Mucosa of descending colon (tissue), 3 donors: ENCODE measurements at regions not wholly inside any gene's neighbourhood (a gene's known extent, or its start where the extent isn't known, plus 50 kb on each side); places are given as distances from the start of the nearest gene placed in this dataset.

Experiments
- ATAC-seq: fragments of 200-7000 bp; cut with Tn5 transposase; one replicate; pipeline ENCODE4 v1.9.1; 2020; ENCODE audit warnings: mild to moderate bottlenecking, moderate library complexity
- DNase-seq, 3 donors: peaks; one replicate each; pipeline ENCODE4 v3.0.0-alpha.2; 2020
- H3K36me3 ChIP-seq: fragments of 200-600 bp; one replicate; pipeline ENCODE4 v1.8.0; 2021; ENCODE audit warnings: low read depth, mild to moderate bottlenecking
- H3K4me1 ChIP-seq: fragments of 200-600 bp; one replicate; pipeline ENCODE4 v1.8.0; 2021; ENCODE audit warnings: low read depth, mild to moderate bottlenecking
- H3K4me3 ChIP-seq: fragments of 200-600 bp; one replicate; pipeline ENCODE4 v1.8.0; 2021; ENCODE audit warnings: mild to moderate bottlenecking
- H3K9me3 ChIP-seq: fragments of 200-600 bp; one replicate; pipeline ENCODE4 v1.8.0; 2021; ENCODE audit warnings: mild to moderate bottlenecking
- intact Hi-C, 2 donors: fragments of 100-400 bp; cut with DNase I in 1 of 2; cut with micrococcal nuclease in 1 of 2; formaldehyde crosslinking; loops; one replicate each; pipeline versions ENCODE4 v1.11.0 to v1.11.1; 2022; cut with DNase I, micrococcal nuclease
- TF ChIP-seq, protein P1 (sequence below): fragments of 200-600 bp; IDR thresholded peaks from one replicate; pipeline ENCODE4 v1.8.0; 2022; ENCODE audit warnings: antibody characterized with exemption, mild to moderate bottlenecking
- donor health status: DM: no; HTN: no; CAD: no; lungs with moderate emphysema.
- donor health status: DM: no; HTN: no; CAD: no.
- donor health status: DM: no; HTN: yes; CAD: no.

DNA sequence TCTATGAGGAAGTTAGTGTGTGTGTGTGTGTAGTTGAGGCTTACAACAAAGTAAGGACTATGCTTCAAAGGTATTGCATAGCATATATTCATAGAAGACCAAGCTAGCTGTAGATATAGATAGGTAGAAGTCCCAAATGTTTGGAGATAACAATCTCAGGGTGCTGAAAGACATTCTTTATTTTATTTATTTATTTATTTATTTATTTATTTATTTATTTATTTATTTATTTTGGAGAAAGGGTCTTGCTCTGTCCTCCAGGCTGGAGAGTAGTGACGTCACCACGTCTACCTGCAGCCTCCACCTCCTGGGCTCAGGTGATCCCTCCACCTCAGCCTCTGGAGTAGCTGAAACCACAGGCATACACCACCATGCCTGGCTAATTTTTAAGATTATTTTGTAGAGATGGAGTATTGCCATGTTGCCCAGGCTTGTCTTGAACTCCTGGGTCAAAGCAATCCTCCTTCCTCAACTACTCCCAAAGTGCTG, 284.6 kb upstream of the KIF2B start:
- Histone ChIP-seq H3K4me3 (no peak overlapping the region), H3K4me1 (no peaks in the 10 kb centered on the region), H3K9me3 (peaks cover 2% of the 10 kb centered on the region), H3K36me3 (no peaks in the 10 kb centered on the region)
- ATAC-seq (no peak), DNase-seq (no peak)
- intact Hi-C loops: no loop called here
- TF ChIP-seq, protein P1, sequence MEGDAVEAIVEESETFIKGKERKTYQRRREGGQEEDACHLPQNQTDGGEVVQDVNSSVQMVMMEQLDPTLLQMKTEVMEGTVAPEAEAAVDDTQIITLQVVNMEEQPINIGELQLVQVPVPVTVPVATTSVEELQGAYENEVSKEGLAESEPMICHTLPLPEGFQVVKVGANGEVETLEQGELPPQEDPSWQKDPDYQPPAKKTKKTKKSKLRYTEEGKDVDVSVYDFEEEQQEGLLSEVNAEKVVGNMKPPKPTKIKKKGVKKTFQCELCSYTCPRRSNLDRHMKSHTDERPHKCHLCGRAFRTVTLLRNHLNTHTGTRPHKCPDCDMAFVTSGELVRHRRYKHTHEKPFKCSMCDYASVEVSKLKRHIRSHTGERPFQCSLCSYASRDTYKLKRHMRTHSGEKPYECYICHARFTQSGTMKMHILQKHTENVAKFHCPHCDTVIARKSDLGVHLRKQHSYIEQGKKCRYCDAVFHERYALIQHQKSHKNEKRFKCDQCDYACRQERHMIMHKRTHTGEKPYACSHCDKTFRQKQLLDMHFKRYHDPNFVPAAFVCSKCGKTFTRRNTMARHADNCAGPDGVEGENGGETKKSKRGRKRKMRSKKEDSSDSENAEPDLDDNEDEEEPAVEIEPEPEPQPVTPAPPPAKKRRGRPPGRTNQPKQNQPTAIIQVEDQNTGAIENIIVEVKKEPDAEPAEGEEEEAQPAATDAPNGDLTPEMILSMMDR: no peak

DNA sequence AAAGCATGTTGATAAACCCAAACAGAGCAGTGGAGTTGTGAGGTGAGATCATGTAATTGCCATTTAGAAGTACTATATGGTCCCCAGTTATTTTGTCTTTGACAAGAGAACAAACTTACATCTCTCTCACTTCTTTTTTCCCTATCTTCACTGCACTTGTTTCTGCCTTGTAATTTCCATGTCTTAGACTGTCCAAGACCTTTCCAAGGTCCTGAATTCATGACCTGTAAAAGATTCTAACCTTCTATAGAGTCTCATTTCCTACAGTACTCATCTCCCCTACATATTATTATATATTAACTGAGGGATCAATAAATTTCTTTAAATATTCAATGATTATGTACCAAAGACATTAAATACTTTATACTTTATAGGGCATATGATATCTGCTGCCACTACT, 295.3 kb upstream of the KIF2B start:
- intact Hi-C loops: no loop called here
- Histone ChIP-seq H3K4me1 (no peaks in the 10 kb centered on the region), H3K36me3 (no peaks in the 10 kb centered on the region), H3K9me3 (peaks cover 11% of the 10 kb centered on the region), H3K4me3 (no peak overlapping the region)
- TF ChIP-seq, protein P1: no peak
- ATAC-seq: no peak
- DNase-seq: no peak

DNA sequence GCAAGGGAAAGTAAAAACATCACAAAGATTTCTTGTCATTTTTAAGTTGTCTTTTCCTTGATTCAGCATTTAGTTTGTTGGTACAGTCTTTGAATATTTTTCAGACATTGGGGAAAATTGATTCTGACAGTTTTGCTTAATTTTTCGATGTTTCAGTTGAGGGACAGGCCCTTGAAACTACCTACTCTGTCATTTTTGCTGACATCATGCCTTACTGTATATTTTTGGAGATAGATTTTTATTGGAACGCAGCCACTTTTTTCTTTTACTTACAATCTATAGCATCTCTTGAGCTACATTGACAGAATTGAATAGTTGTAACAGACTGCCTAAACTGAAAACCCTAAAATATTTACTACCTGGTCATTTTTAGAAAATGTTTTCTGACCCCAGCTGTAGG, 297.1 kb upstream of the KIF2B start:
- DNase-seq: no peak
- H3K4me3 ChIP-seq: no peak overlapping the region
- H3K4me1 ChIP-seq: no peaks in the 10 kb centered on the region
- H3K9me3 ChIP-seq: peaks cover 16% of the 10 kb centered on the region
- intact Hi-C loops: no loop called here
- TF ChIP-seq, protein P1: no peak
- H3K36me3 ChIP-seq: no peaks in the 10 kb centered on the region
- no peak for ATAC-seq

DNA sequence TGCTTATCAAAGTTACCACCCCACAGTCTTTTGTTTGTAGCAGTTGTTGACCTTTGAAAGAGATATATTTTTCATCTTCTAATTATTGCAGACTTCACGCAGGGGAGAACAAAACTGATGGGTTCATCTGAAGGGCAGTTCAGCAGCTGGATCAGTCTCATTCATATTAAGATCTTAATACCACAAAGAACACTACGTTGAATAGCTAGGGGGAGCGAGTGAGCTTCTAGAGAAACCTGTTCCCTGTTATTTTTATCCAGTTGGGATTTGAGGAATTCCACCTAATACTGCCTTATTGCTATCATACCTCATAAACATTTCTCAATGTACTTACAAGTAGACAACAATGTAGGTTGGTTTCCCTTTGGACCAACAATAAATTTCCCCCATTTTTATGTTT, 306.1 kb upstream of the KIF2B start:
- H3K4me3 ChIP-seq: no peak overlapping the region
- intact Hi-C loops: no loop called here

DNA sequence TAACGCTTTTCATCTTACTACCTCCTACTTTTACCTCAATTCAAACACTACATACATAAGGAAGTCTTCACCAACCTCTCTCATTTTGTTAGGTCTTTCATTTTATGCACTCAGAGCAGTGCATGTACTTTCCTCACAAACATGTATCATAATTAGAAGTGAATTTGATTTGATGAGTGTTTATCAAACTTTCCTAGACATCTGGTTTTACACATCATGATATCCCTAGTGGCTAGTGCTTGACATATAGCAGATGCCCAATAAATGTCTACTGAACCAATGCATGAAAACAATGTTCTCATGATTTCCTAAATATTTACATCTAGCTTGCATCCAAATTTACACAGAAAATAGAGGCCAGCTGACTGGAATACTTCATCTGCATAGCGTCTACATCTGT, 323.4 kb upstream of the KIF2B start:
- intact Hi-C loops: no loop called here
- no peaks in the 10 kb centered on the region for H3K9me3 ChIP-seq

More for the DNA sequence above, 306.1 kb upstream of the KIF2B start:
- DNase-seq (no peak), ATAC-seq (no peak)
- TF ChIP-seq, protein P1: no peak
- Histone ChIP-seq H3K4me1 (no peaks in the 10 kb centered on the region), H3K36me3 (no peaks in the 10 kb centered on the region), H3K9me3 (peaks cover 11% of the 10 kb centered on the region)

More for the DNA sequence above, 323.4 kb upstream of the KIF2B start:
- Histone ChIP-seq H3K4me3 (no peak overlapping the region), H3K36me3 (no peaks in the 10 kb centered on the region), H3K4me1 (no peaks in the 10 kb centered on the region)
- TF ChIP-seq, protein P1: no peak
- no peak for ATAC-seq
- no peak for DNase-seq
